Endothelial cell of umbilical vein (primary cell): ENCODE measurements at regions not wholly inside any gene's neighbourhood (a gene's known extent, or its start where the extent isn't known, plus 50 kb on each side); places are given as distances from the start of the nearest gene placed in this dataset.

Source experiments
- BruUV-seq: library from RNA; stranded (reverse); fragments of 400-500 nt; replicated peaks from 2 replicates; lab custom pipeline; 2021; lab: Mats Ljungman, UMichigan
- CTCF ChIA-PET: fragments of 300-600, 350-600 bp; sonication (Branson Sonifier 250); formaldehyde crosslinking; loops from one replicate; lab custom pipeline; 2021; ENCODE audit warnings: antibody characterized with exemption, inconsistent platforms; lab: Charles Lee
- POLR2A ChIA-PET: fragments of 300-600, 350-600 bp; sonication (Branson Sonifier 250); formaldehyde crosslinking; loops from one replicate; lab custom pipeline; 2021; ENCODE audit warnings: antibody characterized with exemption, inconsistent platforms; lab: Charles Lee
- DNase-seq: peaks from one replicate; pipeline ENCODE4 v3.0.0-alpha.2; 2011; ENCODE audit warnings: low read depth, low spot score
- FAIRE-seq: peaks from 2 replicates; lab custom pipeline; 2011; peaks lifted over from hg19 to GRCh38; lab: Jason Lieb, UNC
- H2AFZ ChIP-seq: 2 replicates; pipeline ENCODE4 v1.6.0; 2012; ENCODE audit warnings: low read depth, low read length, control low read depth, inconsistent platforms
- H3K27ac ChIP-seq: 2 replicates; pipeline ENCODE4 v1.5.1; 2011; ENCODE audit warnings: low read depth, mild to moderate bottlenecking, control low read depth, low read length, moderate library complexity; ENCODE audit not compliant: insufficient read depth
- H3K27me3 ChIP-seq, 2 experiments: 2 replicates each; pipeline versions ENCODE4 v1.6.0 to v1.6.1; 2011; ENCODE audit warnings: low read length in 2 of 2, mixed read lengths in 1 of 2; ENCODE audit not compliant: control insufficient read depth in 2 of 2, insufficient read depth in 2 of 2
- H3K36me3 ChIP-seq, 2 experiments: 2 replicates in 1 of 2; 3 replicates in 1 of 2; pipeline ENCODE4 v1.5.1; 2011; ENCODE audit warnings: low read length in 2 of 2, mild to moderate bottlenecking in 1 of 2, moderate library complexity in 1 of 2; ENCODE audit not compliant: control insufficient read depth in 2 of 2, insufficient read depth in 2 of 2; ENCODE audit errors: extremely low read depth in 1 of 2
- H3K4me1 ChIP-seq: 3 replicates; pipeline ENCODE4 v1.5.1; 2011; ENCODE audit warnings: mild to moderate bottlenecking, low read length; ENCODE audit not compliant: control insufficient read depth, insufficient read depth; ENCODE audit errors: extremely low read depth
- H3K4me2 ChIP-seq: 2 replicates; pipeline ENCODE4 v1.6.1; 2011; ENCODE audit warnings: low read length, control low read depth, mixed read lengths; ENCODE audit not compliant: insufficient read depth
- H3K4me3 ChIP-seq, 3 experiments: fragments of 200-600 bp in 1 of 3; sonication (generic), shearing (Covaris generic) in 1 of 3; replicated peaks in 1 of 3; 2 replicates each; pipeline ENCODE4 v1.5.1; 2011 to 2016; ENCODE audit warnings: control low read depth in 3 of 3, low read length in 3 of 3, mild to moderate bottlenecking in 2 of 3, inconsistent platforms in 1 of 3, low read depth in 1 of 3, moderate library complexity in 1 of 3; ENCODE audit not compliant: insufficient read depth in 1 of 3
- H3K79me2 ChIP-seq: 2 replicates; pipeline ENCODE4 v1.6.0; 2012; ENCODE audit warnings: low read length, inconsistent platforms; ENCODE audit not compliant: control insufficient read depth, insufficient read depth
- H3K9ac ChIP-seq: replicated peaks from 2 replicates; pipeline ENCODE3; 2011; ENCODE audit warnings: low read length, control low read depth; ENCODE audit not compliant: insufficient read depth; ENCODE audit errors: extremely low read depth
- H3K9me1 ChIP-seq: replicated peaks from 3 replicates; pipeline ENCODE4 v1.6.0; 2011; ENCODE audit warnings: mild to moderate bottlenecking, low read length; ENCODE audit not compliant: control insufficient read depth, insufficient read depth; ENCODE audit errors: extremely low read depth
- H3K9me3 ChIP-seq: replicated peaks from 2 replicates; pipeline ENCODE4 v1.5.1; 2012; ENCODE audit warnings: low read length, inconsistent platforms; ENCODE audit not compliant: control insufficient read depth, insufficient read depth
- H4K20me1 ChIP-seq: replicated peaks from 2 replicates; pipeline ENCODE3; 2011; ENCODE audit warnings: mild to moderate bottlenecking, low read length; ENCODE audit not compliant: control insufficient read depth, insufficient read depth; ENCODE audit errors: extremely low read depth
- CTCF ChIP-seq, 2 donors: IDR thresholded peaks; 1 replicate in 1 of 2; 2 replicates in 1 of 2; pipeline ENCODE4 v1.5.1; 2011; ENCODE audit warnings: low read length in 2 of 2, mild to moderate bottlenecking in 2 of 2, moderate library complexity in 2 of 2, control low read depth in 1 of 2, inconsistent platforms in 1 of 2, low read depth in 1 of 2; ENCODE audit not compliant: insufficient read depth in 1 of 2; ENCODE audit errors: extremely low read depth in 1 of 2
- FOS ChIP-seq: IDR thresholded peaks from 2 replicates; pipeline ENCODE4 v1.6.1; 2011; ENCODE audit warnings: mild to moderate bottlenecking, low read length, moderate library complexity, borderline replicate concordance; ENCODE audit not compliant: insufficient read depth
- GATA2 ChIP-seq: IDR thresholded peaks from 2 replicates; pipeline ENCODE4 v1.7.0; 2011; ENCODE audit warnings: low read depth, mild to moderate bottlenecking, moderate library complexity, mixed read lengths, low read length; ENCODE audit not compliant: insufficient read length, insufficient read depth
- JUN ChIP-seq: IDR thresholded peaks from 2 replicates; pipeline ENCODE4 v1.6.1; 2011; ENCODE audit warnings: borderline replicate concordance, low read depth; ENCODE audit not compliant: insufficient read length, insufficient read depth
- MAX ChIP-seq: IDR thresholded peaks from 2 replicates; pipeline ENCODE4 v1.6.1; 2011; ENCODE audit not compliant: insufficient read depth, insufficient read length
- MYC ChIP-seq: IDR thresholded peaks from one replicate; pipeline ENCODE4 v1.6.1; 2011; ENCODE audit warnings: mild to moderate bottlenecking, low read depth, low read length
- POLR2A ChIP-seq: IDR thresholded peaks from 2 replicates; pipeline ENCODE4 v1.6.1; 2012; ENCODE audit warnings: low read depth, mild to moderate bottlenecking, control low read depth, low read length
- POLR2AphosphoS5 ChIP-seq: IDR thresholded peaks from 2 replicates; pipeline ENCODE4 v1.6.1; 2012; ENCODE audit warnings: low read depth, mild to moderate bottlenecking, control low read depth, low read length, moderate library complexity; ENCODE audit not compliant: insufficient read depth
- dilution Hi-C: fragments of 300-500 bp; cut with MboI; formaldehyde crosslinking; loops from one replicate; pipeline ENCODE4 v1.15.0; 2019; ENCODE audit warnings: low sequenced_read_pairs; ENCODE audit not compliant: extremely low pct_ligation_motif_present
- intact Hi-C: fragments of 100-400 bp; cut with micrococcal nuclease; formaldehyde crosslinking; loops from one replicate; pipeline ENCODE4 v1.10.0; 2022

GRCh38 chr2:125243074-125243473, 1218.0 kb downstream of the CNTNAP5 start:
- H3K27me3 ChIP-seq: no peaks in the 10 kb centered on the region
- POLR2A ChIA-PET: no interaction called here
- peaks cover 5% of the 10 kb centered on the region for H3K9me3 ChIP-seq
- TF ChIP-seq MAX: no peak
- no peak for TF ChIP-seq JUN
- TF ChIP-seq GATA2: no peak
- no peak for TF ChIP-seq POLR2AphosphoS5
- TF ChIP-seq MYC: no peak
- no peak for TF ChIP-seq FOS
- no peak for TF ChIP-seq POLR2A
- TF ChIP-seq CTCF (IDR thresholded peaks at IDR 0.05; ENCODE audit: extremely low read depth in 1 of 2, insufficient read depth in 1 of 2, low read depth in 1 of 2, low read length in 2 of 2): no peak
- no peak overlapping the region for H2AFZ ChIP-seq
- H3K79me2 ChIP-seq: no peaks in the 10 kb centered on the region
- H3K4me3 ChIP-seq: no peak overlapping the region
- BruUV-seq: no TSS peak
- H3K4me1 ChIP-seq: no peaks in the 10 kb centered on the region
- no peak for FAIRE-seq
- H4K20me1 ChIP-seq: no peaks in the 10 kb centered on the region
- no peak for DNase-seq
- no peaks in the 10 kb centered on the region for H3K36me3 ChIP-seq
- no peak overlapping the region for H3K9ac ChIP-seq
- H3K4me2 ChIP-seq: no peak overlapping the region
- no peak overlapping the region for H3K27ac ChIP-seq
- CTCF ChIA-PET: no interaction called here
- intact Hi-C loops: no loop called here
- no peaks in the 10 kb centered on the region for H3K9me1 ChIP-seq
- dilution Hi-C loops: no loop called here
